NCI-H446 treated with DMSO at 0.1 percent for 48 hours (cell line): ENCODE measurements at regions not wholly inside any gene's neighbourhood (a gene's known extent, or its start where the extent isn't known, plus 50 kb on each side); places are given as distances from the start of the nearest gene placed in this dataset.
"Not testable (repeated sequence)": the region's sequence is repeated elsewhere in the genome, so short reads cannot be mapped to it uniquely, and the experiment has no call there.

Experiments used
- DNase-seq: peaks from one replicate; lab custom pipeline; 2025; lab: John Stamatoyannopoulos, UW

- DNase-seq = no peak
Measured at GRCh38 chr5:84790406-84790805, 405.7 kb upstream of the EDIL3 start.

- DNase-seq = no peak
Measured at GRCh38 chr5:84783003-84783402, 398.3 kb upstream of the EDIL3 start.

- no peak for DNase-seq
Measured at GRCh38 chr5:84779186-84779585, 394.5 kb upstream of the EDIL3 start.

DNA sequence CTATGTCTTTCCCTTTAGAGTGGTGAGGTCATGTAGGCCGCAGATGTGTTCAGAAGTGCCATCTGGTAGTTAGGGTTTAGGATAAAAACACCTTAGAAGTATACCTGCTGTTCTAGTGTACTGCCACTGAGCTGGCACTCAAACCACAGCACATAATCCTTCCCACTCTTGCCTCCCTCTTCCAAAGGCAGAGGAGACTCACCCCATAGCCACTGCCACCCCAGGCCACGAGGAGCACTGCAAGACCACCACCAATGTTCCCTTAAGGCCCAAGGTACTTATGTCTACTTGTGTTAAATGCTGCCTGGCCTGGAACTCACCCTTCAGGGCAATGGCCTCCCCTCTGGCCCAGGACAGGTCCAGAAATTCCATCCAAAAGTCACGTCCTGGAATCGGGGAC, 379.5 kb upstream of the EDIL3 start:
- DNase-seq = no peak

- DNase-seq = no peak
Measured at GRCh38 chr5:84758008-84758407, 373.3 kb upstream of the EDIL3 start.

DNA sequence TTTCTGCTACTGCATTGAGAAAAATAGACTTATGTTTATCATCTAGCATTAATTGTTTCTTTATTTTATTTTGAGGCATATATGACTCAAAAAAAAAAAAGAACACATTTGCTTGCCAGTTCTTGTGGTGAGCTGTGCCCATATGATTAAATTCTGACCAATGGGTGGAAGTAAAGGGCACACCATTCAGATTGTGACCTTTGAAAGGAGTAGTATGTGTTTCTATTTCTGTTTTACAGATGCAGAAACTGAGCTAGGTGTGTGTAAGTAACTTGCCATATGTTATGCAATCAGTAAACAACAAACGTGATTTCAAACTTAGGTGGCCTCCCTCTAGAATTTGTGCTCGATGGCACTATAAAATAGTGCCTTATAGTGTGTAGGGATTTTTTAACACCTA, 368.1 kb upstream of the EDIL3 start:
- DNase-seq = no peak

DNA sequence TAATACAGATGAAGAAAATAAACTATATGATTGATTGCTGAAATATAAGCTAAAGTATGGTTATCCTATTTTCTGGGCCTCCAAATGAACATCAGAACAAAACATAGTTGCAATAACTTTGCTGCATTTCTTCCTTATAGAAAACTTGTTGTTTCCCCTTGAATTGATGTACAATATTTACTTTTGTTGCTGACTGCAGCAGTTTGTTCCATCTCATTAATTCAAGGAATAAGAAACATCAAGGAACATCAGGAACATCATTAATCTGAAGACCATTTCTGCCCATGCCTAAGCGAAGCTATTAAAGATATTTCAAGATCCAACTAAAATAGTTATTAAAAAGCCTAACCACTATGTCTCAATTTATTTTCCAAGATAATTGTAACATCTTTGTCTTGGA, 363.6 kb upstream of the EDIL3 start:
- no peak for DNase-seq

- DNase-seq = not testable (repeated sequence)
Measured at GRCh38 chr5:84746280-84746679, 361.6 kb upstream of the EDIL3 start.

- DNase-seq = no peak
Measured at GRCh38 chr5:84741056-84741455, 356.4 kb upstream of the EDIL3 start.

- no peak for DNase-seq
Measured at GRCh38 chr5:84729326-84729725, 344.6 kb upstream of the EDIL3 start.

GRCh38 chr5:84727708-84728107, 343.0 kb upstream of the EDIL3 start:
- no peak for DNase-seq

DNA sequence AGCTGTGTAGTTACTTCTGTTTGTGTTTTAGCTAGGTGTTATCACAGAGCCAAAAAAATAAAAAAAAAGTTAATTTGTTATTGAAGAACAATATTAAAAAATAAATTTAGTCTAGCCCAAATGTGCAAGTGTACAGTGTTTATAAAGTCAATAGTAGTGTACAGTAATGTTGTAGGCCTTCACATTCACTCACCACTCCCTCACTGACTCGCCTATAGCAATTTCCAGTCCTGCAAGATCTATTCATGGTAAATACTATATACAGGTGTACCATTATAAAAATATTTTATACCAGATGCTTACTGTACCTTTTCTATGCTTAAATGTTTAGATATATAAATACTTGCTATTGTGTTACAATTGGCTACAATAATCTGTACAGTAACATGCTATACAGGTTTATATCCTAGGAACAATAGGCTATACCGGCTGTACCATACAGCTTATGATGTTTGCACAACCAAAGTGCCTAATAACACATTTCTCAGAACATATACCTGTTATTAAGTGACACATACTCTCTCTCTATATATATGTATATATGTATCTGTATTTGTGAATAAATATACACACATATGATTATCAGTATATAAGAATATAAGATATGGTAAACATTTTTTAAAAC, 341.4 kb upstream of the EDIL3 start:
- no peak for DNase-seq

- DNase-seq = no peak
Measured at GRCh38 chr5:84724683-84725082, 340.0 kb upstream of the EDIL3 start.

DNA sequence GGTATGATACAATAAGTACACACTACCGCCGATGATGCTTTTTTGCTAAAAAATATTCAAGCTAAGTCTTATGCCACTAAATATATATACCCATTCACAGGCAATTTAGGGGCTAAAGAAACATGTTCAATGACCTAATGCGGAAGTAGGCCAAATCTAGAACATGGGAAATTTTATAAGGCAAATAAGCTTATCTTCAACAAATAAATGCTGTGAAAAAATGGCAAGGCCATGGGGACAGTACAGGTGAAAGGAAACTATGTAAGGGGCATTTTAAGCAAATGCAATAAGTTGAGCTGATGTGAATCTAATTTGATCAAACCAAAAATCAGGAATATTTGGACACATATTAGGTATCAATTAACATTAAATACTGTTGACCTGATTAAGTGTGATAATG, 339.5 kb upstream of the EDIL3 start:
- no peak for DNase-seq

GRCh38 chr5:84718377-84718776, 333.7 kb upstream of the EDIL3 start:
- no peak for DNase-seq

- DNase-seq = no peak
Measured at GRCh38 chr5:84715686-84716085, 331.0 kb upstream of the EDIL3 start.

DNA sequence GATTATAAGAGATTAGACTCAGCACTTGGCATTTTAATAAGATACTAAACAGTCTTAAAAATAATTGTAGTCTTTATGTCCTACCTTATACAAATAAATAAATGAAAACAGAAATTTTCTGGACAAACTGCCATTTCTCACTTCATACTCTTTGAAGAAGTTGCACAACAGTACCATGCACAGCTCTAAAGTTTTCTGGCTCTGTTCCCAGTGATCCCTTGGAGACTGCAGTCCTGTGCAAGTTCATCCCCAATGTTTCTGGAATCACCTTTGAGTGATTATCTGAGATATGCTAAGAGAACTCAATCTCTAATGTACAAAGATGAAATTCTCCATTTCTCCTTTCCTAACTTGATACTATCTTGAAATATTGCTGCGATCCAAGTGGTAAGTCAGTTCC, 330.4 kb upstream of the EDIL3 start:
- no peak for DNase-seq

GRCh38 chr5:84709075-84709474, 324.4 kb upstream of the EDIL3 start:
- DNase-seq = no peak

DNA sequence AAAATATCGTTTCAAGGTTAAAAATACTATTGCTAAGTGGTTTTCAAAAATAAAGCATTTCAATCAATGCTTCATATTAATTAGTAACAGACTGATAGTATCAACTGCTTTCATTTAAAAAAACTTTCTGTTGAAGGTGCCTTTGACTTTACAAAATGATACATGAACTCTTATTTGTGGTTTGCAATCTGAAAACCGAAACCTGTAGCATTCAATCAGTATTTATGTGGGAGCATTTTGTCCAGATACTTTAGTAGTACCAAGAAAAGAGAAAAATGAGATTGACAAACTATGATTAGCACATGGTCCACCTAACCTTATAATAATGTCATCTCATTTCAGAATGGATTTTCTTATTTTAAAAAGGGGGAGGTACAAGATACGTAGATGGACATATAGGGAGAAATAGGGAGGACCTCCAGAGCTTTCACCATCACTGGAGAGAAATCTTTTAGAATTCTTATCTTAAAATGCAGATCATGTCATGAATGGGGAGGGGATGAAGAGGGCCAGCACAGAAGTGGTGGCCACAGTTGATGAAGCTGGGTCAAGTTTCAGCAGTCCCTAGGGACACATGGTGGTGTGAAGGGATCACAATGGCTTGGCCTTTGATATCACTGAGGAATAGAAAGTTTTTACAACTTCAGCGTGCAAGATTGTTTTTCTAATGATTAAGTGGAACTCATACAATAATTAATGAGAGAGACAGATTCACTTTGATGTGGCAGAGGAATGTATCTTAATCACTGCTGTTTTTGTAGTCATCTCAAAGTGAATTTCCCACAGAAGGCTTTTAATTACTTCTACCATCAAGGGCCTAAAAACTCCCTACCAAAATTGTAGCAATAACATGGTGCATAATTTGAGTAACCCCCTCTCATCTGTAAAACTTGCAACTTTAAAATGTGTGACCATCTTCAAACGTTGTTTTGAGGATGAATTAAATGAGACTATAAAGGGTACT, 322.3 kb upstream of the EDIL3 start:
- DNase-seq = no peak

GRCh38 chr5:84700545-84700944, 315.9 kb upstream of the EDIL3 start:
- not testable (repeated sequence) for DNase-seq

DNA sequence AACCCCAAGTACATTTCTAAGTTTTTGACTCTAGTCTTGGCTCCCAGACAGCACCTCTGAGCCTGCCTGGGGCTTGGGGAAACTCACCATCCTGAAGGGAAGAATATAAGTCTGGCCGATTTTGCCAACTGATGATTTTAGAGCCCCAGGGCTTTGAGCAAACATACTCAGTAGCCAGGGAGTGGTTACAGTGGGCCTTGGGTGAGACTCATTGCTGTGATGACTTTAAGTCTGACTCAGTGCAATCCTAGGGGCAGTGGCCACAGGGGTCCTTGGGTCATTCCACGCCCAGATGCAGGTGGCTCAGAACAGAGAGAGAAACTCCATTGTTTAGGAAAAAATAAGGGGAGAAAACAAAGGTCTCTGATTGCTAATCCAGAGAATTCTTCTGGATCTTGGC, 312.0 kb upstream of the EDIL3 start:
- DNase-seq = no peak

DNA sequence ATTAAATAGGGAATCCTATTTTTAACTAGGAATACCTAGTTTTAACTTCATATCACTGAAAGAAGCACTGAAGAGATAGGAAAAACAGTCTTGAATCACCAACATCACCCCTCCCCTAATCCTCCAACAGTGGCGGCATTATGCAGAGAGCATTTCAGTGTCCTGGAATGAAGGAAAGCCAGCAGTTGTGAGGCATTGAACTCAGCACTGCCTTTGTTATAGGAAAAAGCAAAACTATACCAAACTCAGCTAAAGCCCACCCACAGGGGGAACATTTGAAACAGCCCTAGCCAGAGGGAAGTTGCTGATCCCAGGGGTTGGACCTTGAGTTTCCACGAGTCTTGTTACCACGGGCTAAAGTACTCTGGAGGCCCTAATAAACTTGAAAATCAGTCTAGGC, 310.6 kb upstream of the EDIL3 start:
- no peak for DNase-seq

GRCh38 chr5:84693256-84693655, 308.6 kb upstream of the EDIL3 start:
- DNase-seq = no peak

- DNase-seq = peak; percentile 87
Measured at GRCh38 chr5:84688566-84688965, 303.9 kb upstream of the EDIL3 start.
